Smooth muscle cell of the brain vasculature (primary cell): ENCODE measurements at regions not wholly inside any gene's neighbourhood (a gene's known extent, or its start where the extent isn't known, plus 50 kb on each side); places are given as distances from the start of the nearest gene placed in this dataset.
"Not testable (repeated sequence)": the region's sequence is repeated elsewhere in the genome, so short reads cannot be mapped to it uniquely, and the experiment has no call there.

Source experiments
- DNase-seq: peaks from one replicate; pipeline ENCODE4 v3.0.0-alpha.2; 2012; ENCODE audit warnings: low read depth, low spot score

DNA sequence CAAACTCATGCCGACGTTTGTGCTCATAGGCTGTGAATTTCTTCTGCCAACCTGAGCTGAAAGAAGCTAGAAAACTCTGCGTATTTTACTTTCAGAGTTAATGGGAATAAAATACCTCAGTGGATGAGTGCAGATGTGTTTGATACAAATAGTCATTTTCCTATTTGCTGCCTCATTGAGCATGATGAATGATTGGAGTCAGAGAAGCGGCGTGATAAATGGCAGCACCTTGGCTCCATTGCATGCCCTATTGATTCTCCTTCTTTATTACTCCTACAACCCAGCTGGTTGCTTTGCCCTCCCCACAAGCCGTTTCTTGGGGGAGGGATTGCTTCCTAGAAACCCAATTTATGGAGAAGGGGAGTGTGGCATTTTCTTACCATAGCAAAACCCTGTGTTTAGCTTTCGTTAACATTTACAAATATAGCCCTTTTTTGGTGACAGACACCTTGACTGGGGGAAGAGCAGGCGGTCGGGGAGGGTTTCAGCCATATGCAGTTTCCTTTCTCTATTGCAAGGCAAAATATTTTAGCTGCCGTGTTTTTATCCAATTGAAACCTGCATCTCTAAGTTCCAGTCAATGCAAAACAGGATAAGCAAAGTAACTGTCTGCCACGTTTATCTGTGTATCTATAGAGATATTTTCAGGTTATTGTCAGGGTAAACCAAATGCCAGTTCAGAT lies 93.1 kb upstream of the TBCA start:
- no peak for DNase-seq

- DNase-seq = no peak
Measured at GRCh38 chr5:77867914-77868313, 91.8 kb upstream of the TBCA start.

GRCh38 chr5:77867194-77867691 lies 91.1 kb upstream of the TBCA start:
- no peak for DNase-seq

- no peak for DNase-seq
Measured at GRCh38 chr5:77866198-77866597, 90.1 kb upstream of the TBCA start.

DNA sequence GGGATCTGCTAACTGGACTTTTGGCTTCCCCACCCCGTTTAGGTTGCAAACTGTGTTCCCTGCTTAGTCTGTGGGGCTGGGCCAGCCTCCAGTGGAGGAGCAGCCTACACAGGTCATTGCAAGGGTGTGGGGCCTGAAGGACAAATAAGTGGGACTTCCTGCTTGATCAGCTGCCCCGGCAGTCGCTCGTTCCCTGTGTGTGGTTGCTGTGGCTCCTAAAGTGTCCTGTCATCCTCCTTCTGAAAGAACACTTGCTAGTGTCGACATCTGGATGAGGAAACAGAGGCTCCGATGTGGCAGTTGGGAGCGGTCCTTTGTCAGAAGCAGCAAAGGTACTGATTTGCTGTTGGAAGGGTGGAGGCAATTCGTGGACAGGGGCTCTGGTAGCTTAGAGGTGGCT lies 88.9 kb upstream of the TBCA start:
- no peak for DNase-seq

- no peak for DNase-seq
Measured at GRCh38 chr5:77863181-77863580, 87.0 kb upstream of the TBCA start.

GRCh38 chr5:77861576-77861975 lies 85.4 kb upstream of the TBCA start:
- DNase-seq = no peak

- DNase-seq = no peak
Measured at GRCh38 chr5:77859306-77859705, 83.2 kb upstream of the TBCA start.

GRCh38 chr5:77858678-77859077 lies 82.5 kb upstream of the TBCA start:
- not testable (repeated sequence) for DNase-seq

DNA sequence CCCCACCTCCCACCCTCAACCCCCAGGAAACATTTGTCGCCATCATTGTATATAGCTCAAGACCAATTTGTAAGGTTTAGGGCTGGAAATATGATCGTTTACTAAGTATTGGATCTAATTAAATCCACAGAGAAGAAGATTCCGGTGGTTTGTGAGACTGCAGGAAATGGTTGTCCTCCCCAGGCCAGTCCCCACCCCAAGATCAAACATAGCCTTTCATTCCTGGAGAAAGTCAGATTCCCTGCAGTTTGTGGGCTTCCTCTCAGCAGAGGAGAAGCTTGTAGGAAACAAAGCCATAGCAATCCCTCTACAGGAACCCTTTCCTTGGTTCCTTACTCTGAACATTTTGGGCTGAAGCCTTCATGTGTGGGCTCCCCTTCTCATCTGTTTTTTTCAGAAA lies 79.2 kb upstream of the TBCA start:
- no peak for DNase-seq

GRCh38 chr5:77853353-77853907 lies 77.3 kb upstream of the TBCA start:
- no peak for DNase-seq

DNA sequence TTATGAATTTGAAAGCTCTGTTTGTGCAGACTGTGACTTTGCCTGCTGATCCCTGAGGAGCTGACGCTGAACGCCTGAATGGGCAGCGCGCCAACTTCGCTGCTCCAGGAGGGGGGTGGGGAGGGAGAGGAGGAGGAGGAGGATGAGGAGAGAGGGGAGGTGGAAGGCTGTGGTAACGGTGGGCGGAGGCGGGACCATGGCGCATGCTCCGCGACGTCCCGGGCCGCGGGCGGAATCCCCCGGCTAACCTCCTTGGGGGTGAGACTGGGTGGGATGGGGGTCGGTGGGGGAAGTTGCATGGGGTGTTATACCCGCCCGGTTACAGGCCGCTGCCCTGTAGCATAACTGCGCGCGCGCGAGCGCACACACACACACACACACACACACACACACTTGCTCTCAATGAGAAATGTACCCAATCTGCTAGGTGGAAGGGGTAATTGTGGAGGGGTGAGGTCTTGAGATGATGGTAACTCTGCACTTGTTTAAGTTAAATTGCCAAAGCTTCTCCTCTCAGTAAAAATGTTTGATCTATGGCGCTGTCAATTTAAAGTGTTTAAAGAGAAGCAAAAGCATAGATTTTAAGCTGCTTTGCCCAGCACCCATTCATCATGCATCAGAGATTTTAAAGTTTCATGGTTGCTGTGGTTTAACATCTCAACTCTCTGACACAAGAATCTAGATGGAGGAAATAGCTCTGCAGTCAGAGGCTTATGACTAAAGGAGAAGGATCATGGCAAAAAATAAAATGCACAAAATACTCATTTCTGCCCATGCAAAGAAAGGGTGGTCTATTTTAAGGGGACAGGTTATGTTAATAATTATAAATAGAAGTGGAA lies 76.6 kb upstream of the TBCA start:
- DNase-seq = no peak

- DNase-seq = no peak
Measured at GRCh38 chr5:77852068-77852513, 76.0 kb upstream of the TBCA start.

DNA sequence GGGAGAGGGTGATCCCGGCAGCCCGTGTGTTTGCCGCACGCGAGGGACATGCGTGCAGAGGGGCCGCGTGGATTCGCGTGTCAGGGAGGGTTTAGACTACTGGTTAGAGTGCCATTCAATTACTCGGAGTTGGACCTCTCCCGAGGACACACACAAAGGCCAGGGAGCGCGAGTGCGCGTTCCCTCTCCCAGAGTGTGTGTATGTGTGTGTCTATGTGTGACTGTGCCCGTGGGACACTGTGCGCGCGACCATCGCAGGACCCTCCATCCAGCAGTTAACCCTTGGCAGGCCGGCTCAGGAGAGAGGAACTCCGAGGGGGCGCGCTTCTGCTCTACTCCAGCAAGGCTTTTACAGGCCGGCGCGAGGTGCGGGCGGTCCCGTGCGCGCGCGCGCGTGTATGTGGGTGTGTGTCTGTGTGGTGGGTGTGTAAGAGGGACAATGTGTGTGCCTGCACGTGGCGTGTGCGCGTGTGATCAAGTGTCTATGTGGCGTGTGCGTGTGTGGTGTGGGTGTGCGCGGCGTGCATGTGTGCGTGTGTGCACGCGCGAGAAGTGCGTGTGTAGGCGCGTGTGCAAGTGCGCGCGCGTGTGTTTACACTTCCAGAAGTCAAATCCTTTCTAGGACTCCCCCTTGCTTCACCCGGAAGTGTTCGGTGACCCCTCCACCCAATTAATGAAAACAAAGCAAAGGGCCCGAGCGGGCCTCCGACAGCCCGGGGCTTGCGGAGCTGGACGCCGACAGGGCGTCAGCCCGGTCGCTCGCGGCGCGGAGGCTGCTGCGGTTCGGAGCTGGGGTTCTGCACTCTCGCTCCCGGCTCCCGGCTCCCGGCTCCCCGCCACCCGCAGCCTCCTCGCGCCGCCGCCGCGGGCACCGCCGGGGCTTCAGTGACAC lies 75.3 kb upstream of the TBCA start:
- DNase-seq = no peak

- DNase-seq = no peak
Measured at GRCh38 chr5:77850536-77851175, 74.5 kb upstream of the TBCA start.

DNA sequence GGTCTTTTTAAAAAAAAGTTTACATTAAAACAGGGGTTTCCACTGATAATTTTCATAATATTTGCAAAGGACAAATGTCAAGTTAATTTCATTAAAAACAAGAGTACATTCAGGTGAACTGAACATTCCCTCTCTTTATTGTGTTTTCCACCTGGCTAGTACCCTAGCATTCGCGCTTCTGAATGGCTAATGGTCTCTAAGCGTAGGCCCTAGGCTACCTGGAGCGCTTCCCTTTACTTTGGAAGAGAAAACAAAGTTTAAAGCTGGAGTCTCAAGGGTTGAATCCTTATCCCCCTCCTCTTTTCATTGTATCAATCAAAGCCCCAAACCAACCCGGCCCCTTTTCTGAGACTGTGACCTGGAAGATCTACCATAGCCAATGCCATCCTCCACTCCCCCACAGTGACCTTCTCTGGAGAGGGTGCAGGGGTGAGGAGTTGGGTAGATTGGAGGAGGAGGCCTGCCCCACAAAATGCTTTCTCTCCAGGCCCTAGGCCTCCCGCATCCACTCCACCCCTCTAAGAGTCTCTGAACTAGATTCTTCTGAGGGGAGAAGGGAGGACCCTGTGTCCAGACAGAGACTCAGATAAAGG lies 73.3 kb upstream of the TBCA start:
- DNase-seq = no peak

DNA sequence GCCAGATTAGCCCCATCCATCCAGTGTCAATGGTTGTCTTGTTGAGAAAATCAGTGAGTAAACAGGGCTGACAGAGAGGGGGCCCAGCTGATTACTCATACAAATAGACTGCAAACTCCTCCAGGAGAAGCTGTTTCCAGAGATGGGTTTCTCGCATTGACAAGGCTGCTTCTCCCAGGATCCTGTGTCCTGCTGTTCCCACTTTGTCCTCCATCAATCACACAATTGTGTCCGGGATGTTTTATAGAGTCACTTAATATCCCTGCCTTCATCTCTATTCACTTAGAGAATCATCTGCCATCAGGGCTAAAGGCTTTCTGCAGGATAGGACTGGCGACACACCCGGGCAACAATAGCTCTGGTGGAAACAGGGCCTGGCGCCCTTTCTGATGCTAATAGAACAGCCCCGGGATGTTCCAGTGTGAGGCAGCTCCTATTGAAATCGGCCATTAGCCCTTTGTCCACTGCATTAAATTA lies 71.7 kb upstream of the TBCA start:
- DNase-seq = no peak

- DNase-seq = no peak
Measured at GRCh38 chr5:77847129-77847460, 71.0 kb upstream of the TBCA start.

- DNase-seq = no peak
Measured at GRCh38 chr5:77846422-77847128, 70.4 kb upstream of the TBCA start.

GRCh38 chr5:77845324-77845646 lies 69.1 kb upstream of the TBCA start:
- no peak for DNase-seq
